CD4-positive, alpha-beta T cell treated with Interleukin-12 subunit alpha and Interleukin-12 subunit beta, for 1 hour (primary cell): ENCODE measurements at regions not wholly inside any gene's neighbourhood (a gene's known extent, or its start where the extent isn't known, plus 50 kb on each side); places are given as distances from the start of the nearest gene placed in this dataset.

Source experiments
- DNase-seq: peaks from one replicate; pipeline ENCODE4 v3.0.0-alpha.2; 2020

DNA sequence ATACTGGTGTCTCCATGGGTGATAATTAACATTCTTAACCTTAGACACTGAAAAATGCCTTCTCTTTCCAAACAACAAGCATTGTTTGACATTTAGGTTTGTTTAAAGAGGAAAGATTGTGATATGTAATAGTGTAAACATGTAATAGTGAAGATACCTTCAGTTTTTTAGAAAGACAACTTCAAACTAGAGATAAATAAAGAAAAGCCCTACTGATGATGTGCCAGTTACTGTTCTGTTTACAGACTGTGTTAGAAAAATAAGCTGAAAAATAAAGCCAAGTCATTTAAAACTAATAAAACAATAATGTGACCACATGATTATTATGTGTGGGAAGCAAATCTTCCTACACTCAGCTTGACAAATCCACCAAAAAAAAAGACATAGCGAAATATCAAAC is 2035.3 kb upstream of the TENM3 start:
- DNase-seq, result no peak

DNA sequence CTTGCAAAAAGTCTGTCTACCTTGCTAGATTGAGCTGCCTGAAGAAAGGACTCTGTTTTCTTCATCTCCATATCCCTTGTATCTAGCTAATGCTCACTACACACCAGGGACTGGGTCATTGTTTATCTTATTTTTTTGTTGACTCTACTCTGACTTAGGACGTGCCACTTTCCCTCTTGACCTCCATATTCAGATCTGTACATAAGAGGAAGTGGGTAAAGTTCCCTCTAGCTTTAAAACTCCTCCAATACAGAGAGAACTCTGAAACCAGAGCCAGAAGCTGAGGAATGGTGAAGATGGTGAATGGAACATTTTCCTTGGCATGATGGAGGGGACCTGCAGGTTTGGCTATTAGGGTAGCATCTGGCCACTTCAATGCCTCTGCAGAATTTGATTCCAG is 2026.1 kb upstream of the TENM3 start:
- DNase-seq, result no peak

DNA sequence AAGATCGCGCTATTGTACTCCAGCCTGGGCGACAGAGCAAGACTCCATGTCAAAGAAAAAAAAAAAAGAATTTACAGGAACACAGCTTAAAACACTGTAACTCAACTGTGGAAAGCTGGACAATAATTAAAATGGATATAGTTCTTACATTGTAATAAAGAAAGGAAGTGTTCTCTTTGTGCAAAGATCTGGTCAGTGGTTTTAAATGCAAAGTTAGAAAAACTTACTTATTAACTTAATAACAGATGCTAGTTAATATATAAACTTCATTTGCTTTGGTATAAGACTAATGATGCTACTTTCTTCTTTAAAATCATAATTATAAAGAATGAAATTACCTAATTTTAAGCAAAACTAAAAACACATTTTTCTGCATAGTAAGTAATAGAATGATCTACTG is 2024.1 kb upstream of the TENM3 start:
- DNase-seq, result no peak

DNA sequence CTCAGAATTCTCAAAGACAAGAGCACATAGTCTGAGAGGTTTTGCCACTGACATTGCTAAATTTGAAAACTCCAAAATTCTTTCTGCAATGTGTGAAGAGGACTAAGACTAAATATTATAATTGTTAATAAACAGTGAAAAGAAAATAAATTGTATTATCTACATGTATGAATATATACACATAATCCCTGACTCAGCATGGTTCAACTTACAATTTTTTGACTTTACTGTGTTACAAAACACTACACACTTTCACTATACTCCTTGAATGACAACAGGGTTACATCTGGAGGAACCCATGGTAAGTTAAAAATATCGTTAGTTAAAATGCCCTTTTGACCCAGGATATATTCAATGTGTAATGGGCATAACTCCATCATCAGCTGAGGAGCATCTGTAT is 2017.2 kb upstream of the TENM3 start:
- DNase-seq, result no peak

DNA sequence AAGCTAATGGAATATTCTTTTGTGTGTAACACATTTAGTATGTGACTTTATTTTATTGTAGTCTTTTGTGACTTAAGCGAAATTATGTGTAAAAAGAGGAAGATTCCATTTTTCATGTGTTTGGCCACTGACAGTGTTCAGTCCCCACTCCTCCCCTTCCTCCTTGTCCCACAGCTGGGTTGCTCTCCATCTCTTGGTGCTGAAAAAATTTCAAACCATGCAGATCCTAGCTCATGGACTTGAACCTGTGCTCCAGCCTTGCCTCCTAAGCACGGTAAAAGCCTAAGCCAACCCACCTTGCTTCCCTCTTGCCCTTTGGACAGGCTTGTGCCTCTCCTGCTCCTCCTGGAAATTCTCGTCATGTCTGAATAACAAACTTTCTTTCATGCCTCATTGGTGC is 2008.5 kb upstream of the TENM3 start:
- DNase-seq, result no peak

DNA sequence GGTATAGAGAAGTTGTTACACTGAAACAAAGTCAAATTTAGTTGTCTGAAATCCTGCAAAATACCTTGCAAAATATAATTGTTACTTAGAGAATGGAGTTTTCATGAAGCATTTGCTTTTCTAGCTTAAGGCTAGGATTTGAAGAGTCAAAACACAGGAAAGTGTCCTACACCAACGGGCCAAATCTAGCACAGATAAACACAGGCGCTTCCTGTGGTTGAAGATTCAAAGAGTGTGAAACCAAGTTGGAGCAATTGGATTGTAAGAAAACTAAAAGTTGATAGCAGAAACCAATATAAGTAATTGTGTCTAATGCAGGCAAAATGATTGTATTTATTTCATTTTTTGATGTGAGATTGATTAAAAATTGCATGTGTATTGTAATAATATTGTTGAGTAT is 2002.5 kb upstream of the TENM3 start:
- no peak for DNase-seq

DNA sequence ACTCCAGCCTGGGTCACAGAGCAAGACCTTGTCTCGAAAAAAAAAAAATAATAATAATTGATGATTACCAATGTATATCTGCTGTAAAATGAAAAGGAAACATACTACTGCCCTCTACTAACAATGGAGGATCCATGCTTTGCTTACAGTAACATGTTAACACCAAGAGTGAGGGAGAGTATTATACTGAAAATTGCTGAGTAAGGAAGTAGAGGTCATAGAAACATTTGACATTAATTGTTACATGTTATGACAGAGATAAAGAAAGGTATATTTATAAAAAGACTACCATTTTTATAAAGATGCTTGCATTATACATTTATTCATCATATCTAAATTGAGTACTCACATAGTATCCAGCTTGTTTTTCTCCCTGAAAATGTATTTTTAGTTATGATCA is 1989.8 kb upstream of the TENM3 start:
- DNase-seq, result no peak

DNA sequence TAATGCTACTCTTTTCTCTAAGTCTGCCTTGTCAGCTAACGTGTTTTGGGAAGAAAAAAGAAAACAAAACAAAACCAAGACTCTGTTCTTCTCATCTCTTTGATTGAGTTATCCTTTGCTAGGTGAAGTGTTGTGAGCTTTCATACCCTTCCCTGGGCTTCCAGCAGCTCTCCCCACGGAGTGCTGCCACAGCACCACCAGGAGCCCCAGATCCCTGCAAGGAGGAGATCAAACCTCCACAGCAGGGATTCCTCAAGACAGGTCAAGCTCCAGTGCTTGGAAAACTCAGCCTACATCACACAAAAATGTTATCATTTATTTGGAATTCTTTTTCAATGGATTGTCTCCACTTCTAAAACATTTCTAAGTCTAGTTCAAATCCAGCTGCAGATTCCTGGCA is 1981.9 kb upstream of the TENM3 start:
- no peak for DNase-seq

DNA sequence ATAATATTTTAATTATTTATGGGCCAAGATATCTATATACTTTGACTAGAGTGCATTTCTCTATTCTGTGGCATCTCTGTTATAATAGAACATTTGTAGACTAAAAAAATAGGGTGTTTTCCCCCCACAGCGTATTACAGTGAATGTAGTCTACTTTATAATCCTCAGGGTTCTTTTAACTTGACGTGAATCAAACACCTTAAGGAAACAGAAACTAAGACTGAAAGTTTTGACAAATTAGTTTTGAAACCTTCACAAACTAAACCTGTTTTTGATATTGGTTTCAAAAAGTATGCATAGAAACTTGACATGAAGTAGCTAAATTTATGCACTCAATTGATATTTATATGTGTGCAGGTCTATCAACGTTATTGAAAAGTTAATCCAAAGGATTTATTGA is 1963.1 kb upstream of the TENM3 start:
- no peak for DNase-seq

DNA sequence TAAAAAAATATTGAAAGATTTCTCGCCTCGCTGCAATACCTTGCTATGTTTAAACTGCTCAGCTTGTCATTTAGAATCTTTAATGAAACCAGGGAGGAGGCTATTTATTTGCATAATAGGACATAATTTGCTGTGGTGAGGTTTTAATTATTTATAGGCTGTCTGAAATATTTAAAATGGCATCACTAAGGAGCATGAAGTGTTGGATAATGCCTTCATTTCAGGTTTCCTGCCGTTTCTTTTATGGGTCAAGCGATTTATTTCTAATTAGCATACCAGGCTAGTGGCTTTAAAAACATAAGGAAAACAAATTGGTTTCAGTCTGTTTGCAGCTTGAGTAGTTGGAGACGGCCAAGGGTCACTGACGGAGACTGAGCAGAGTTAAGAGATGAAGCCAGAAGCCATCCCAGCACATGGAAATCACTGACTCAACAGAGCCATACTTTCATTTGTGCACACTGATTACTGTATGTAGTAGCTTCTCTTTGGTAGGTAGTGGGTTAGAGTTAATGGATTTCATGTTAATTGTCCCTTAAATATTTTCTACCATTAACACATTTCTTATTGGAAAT is 1962.4 kb upstream of the TENM3 start:
- no peak for DNase-seq

DNA sequence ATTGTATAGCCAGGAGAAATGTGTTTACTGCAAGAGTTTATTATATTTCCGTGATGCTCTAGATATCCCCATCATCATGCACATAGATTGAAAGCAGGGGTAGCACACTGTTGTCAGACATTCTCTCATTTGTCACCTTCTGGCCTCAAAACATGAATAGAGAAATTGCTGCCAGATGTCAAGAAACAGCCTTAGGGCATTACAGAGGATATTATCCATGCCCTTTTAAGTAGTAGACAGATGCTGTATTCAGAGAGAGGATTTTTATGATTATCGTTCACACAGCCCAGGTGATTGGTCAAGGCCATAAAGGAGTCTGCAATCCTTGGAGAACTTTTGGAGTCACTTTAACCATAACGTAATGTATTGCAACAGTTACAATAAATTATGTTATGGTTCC is 1961.5 kb upstream of the TENM3 start:
- no peak for DNase-seq

DNA sequence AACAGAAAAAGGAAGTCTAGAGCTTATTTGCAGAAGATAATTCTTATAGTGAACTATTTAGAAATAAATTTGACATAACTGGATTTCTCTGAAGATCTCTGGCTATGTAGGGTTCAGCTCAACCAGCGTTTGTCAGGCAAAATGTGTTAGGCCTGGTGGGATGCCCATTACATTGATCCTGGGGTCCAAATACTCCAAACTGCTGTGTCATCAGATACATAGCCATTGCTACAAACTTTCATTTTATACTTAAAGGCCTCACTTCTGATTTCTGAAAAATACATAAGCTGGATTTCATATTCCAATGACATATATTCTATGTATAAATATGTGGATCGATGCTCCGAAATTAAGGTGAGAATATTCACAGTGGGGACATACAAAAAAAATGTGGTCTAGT is 1958.9 kb upstream of the TENM3 start:
- DNase-seq, result no peak

DNA sequence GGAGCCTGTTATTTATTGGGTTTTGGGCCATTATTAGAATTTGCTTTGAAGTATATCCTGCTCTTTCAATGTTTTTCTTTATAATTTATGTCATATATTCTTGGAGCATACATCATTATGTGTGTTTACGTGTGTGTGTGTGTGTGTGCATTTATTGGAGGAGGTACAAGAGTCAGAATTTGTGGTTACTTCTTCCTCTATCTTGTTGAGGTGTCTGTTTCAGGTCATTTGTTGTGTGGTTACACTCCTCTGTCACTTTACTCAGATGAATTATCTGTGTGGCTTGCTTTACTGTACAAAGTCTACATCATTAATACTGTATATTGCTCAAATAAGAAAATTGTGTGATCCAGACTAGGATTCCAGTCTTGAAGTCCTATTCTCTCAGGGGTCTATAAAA is 1957.4 kb upstream of the TENM3 start:
- no peak for DNase-seq

DNA sequence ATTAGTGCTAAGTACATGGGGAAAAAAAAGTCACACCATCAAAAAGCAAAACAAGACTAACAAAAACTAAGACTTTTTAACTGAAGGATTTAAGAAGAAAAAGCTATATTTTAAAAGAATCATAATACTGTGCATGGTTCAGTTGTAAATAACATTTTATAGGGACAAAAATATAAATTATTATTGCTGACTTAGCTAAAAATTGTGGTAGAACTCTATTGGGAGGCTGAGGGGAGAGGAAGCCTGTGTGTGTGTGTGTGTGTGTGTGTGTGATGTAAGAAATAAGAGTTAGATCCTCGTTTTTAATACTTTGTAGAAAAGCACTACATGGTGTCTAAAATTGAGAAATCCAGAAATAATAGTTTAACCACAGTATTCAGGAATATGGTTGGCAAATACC is 1950.9 kb upstream of the TENM3 start:
- DNase-seq, result no peak

DNA sequence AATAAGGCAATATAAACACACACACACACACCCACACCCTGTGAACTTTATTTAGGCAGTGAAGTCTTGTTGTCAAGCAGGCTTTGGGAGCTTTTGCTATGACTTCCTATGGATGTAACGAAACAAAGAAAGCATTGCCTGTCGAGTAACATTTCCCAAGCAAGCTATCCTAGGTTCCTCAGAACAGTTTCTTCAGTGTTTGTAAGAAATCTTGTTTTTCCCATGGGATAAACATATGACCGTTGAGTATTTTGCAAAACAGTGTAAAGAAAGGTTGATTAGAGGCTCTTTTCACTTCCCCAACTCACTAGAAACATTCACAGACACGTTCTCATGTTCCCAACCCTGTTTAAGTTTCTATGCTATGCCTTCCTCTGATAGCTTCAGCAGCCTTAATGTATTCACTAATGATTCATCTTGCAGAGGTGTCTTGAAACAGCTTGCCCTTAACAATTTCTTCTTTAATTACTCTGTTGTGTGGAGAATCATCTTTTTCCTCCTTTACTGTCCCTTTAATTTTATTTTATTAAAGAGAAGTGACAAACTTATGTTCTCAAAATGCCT is 1947.1 kb upstream of the TENM3 start:
- no peak for DNase-seq

DNA sequence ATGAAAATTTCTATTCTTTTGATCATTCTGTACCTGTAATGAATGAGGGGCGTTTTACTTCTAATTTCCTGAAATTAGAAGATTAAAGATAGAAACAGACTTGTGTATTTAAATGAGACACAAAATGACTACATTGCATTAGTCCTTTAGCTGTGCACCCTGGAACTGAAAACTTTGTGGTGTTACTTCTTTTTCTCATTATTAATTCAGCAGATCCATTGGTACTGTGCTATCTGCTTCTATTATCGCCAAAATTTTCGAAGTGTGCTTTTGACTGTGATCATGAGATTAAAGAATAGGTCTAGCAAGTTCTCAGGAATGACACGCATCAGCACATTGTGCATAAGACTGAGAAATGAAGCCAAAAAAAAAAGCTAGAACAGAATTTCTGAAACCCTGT is 1938.9 kb upstream of the TENM3 start:
- DNase-seq, result no peak

DNA sequence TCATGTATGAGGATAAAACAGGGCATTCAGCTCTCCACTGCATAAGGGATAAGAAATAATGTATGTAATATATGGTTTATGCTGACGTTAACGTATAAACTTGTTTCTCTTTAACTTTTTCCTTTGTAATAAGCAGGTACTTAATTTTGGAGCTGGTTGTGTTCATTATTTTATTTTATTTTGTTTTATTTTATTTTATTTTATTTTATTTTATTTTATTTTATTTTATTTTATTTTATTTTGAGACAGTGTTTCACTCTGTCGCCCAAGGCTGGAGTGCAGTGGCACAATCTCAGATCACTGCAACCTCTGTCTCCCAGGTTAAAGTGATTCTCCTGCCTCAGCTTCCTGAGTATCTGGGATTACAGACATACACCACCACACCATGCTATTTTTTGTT is 1932.6 kb upstream of the TENM3 start:
- DNase-seq, result no peak

DNA sequence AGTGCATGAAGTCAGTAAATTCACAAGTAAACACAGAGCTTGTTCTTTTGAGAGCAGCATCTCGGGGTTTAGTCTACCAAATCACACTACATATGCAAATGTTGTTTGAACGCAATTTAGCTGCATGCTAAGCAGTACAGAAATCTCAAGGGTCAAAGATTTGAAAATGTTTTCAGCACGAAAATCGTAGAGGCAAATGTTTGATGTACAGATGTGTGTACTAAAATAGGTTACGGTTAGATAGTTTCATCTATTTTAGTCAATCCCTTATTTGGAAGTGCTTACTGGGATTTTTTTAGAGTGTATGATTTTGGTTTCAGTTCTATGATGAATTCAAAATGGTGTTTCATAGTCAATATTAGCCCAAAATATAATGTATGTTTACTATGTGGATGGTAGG is 1928.2 kb upstream of the TENM3 start:
- no peak for DNase-seq

DNA sequence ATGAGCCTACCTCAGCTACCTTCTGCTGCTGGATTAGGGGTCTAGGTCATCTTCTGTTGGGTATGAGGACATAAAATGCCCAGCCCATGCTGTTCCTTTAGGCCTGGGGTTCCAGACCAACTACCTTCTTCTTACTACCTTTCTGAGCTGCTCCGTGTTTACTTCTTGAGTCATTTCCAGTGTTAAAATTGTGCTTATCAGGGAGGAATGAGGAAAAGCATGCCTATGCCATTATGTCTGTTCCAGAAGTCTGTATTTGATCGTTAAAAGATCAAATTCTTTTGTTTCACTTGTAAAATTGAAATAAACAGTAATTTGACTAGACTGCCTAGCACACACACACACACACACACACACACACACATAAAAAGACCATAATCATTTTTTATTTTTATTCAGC is 1912.7 kb upstream of the TENM3 start:
- DNase-seq, result no peak

DNA sequence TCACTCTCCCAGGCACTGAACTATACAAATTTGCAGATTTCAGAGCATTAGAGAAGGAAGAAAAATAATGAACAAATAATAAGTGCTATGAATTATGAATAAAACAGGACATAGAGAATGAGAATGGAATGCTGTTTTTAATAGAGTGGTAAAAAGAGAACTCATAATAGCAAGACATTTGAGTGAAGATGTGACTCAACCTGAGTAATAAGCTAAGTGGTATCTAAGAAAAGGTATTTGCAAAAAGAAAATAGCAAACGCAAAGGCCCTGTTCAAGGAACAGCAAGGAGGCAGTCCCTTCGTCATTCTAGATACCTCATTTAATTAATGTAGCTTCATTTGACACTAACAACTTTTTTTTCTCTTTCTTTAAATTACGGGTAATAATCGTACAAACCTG is 1910.0 kb upstream of the TENM3 start:
- no peak for DNase-seq

DNA sequence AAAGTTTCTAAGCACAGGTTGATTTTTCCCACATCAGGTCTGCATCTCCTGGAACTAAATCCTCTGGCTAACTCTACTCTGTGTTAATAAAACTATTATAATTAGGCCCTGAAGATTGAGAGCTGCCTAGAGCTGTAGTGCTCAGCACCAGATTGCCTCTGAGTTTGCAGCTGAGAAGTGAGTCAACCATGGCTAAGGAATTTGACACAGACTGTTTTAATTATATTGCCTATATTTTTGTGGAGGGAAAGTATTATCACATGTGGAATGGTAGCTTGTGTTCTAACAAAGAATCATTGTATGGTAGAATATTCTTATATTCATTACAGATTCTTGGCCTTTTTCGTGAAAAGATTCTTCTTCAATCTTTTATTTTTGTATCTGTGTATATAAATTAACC is 1907.6 kb upstream of the TENM3 start:
- no peak for DNase-seq

DNA sequence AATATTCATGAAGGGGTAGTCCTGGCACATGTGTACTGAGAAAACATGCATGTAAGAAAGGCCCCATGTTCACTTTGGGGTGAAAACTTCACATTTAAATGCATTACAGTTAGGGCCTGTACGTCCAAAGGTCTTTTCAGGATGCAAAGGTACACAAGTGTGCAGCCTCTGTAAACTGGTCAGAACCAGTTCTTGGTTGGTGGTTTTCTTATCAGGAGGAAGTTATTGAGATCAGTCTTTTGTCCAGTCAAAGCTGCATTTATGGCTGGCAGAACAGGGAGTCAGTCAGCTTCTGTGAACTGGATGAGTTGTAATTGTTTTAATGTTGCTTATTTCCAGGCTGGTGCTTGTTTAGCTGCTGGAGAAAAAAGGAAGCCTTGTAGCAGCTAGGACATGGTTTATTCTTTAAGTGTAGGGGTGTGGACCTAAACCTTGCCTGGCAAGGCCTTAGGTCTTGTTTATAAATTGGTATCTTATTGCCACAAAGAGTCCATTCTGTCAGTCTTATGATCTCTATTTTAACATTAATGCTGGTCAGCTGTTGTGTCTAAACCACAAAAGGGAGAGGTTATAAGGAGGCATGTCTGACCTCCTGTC is 1906.6 kb upstream of the TENM3 start:
- no peak for DNase-seq

DNA sequence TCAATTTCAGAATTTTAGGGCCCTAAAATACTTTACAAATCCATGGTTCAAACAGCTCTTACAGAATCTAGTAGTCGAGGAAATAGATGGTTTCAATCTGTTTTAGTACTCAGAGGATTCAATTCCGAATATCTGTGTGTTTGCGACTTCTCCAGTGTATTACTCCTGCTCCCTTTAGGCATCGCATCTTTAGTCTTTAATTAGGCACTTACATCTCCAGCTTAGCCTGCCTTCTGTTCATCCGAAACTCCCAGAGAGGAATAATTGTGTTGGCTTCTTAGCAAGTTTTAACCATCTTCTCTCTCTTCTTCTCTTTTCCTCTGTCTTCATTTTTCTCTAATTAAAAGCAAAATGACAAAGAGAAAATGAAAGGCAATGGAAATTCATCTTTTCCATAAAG is 1901.3 kb upstream of the TENM3 start:
- no peak for DNase-seq

DNA sequence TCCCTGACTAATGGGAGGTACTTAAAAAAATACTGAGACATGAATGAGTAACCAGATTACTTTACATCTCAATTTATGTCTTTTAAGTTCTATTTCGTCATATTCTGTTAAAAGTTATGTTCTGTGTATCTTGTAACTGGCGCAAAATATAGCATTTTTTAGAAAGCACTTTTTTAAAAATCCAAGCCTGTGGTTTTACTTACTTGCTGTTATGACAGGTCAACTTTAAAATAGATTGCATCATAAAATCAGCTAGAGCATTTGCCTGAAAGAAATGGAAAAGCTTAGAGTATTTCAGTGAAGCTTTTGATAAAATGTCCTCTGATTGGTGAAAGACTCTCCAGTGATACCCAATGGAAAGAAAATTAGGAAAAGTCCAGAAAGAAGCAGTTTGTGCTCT is 1892.3 kb upstream of the TENM3 start:
- DNase-seq, result no peak

DNA sequence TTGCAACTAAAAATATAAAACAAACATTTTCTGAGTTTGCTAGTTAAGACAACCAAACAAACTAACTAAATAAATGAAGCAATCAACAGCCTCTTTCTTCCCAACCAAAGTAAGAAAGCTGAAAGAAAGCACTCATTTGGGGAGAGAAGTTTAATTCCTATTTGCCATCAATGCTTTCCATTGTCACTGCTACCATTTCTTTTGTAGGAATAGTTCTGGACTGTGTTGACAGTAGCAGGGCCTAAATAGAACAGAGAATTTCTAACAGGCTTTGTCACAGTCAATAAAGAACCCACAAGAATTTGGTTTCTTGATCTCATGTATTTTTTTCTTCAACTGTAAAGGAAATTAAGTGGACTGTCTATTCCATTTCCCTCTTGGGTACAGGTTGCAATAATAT is 1886.4 kb upstream of the TENM3 start:
- no peak for DNase-seq
